GM18909 (cell line): ENCODE measurements at regions not wholly inside any gene's neighbourhood (a gene's known extent, or its start where the extent isn't known, plus 50 kb on each side); places are given as distances from the start of the nearest gene placed in this dataset.
"Not testable (repeated sequence)": the region's sequence is repeated elsewhere in the genome, so short reads cannot be mapped to it uniquely, and the experiment has no call there.

Experiments
- ATAC-seq: cut with Tn5 transposase; IDR thresholded peaks from one replicate; pipeline ENCODE4 v1.9.1; 2021; ENCODE audit warnings: mild to moderate bottlenecking; ENCODE audit not compliant: unreplicated experiment, poor library complexity

- ATAC-seq, result no peak
Measured at GRCh38 chr5:90084342-90084741, 325.2 kb downstream of the CETN3 start.

- ATAC-seq, result not testable (repeated sequence)
Measured at GRCh38 chr5:90073026-90073570, 336.5 kb downstream of the CETN3 start.

GRCh38 chr5:90071656-90072055 is 337.9 kb downstream of the CETN3 start:
- ATAC-seq, result no peak

GRCh38 chr5:90071066-90071465 is 338.5 kb downstream of the CETN3 start:
- no peak for ATAC-seq

GRCh38 chr5:90066920-90067319 is 342.6 kb downstream of the CETN3 start:
- ATAC-seq, result no peak

- ATAC-seq, result no peak
Measured at GRCh38 chr5:90056911-90057705, 352.4 kb downstream of the CETN3 start.

GRCh38 chr5:90055831-90056328 is 353.7 kb downstream of the CETN3 start:
- no peak for ATAC-seq

- ATAC-seq, result no peak
Measured at GRCh38 chr5:90054612-90055011, 354.9 kb downstream of the CETN3 start.

GRCh38 chr5:90051756-90052155 is 357.8 kb downstream of the CETN3 start:
- no peak for ATAC-seq

- no peak for ATAC-seq
Measured at GRCh38 chr5:90050103-90050502, 359.5 kb downstream of the CETN3 start.

- no peak for ATAC-seq
Measured at GRCh38 chr5:90047113-90047512, 362.4 kb downstream of the CETN3 start.

- not testable (repeated sequence) for ATAC-seq
Measured at GRCh38 chr5:90040082-90040481, 369.5 kb downstream of the CETN3 start.

GRCh38 chr5:90037646-90038045 is 371.9 kb downstream of the CETN3 start:
- no peak for ATAC-seq

GRCh38 chr5:90022711-90023053 is 386.9 kb downstream of the CETN3 start:
- ATAC-seq, result no peak

GRCh38 chr5:90022002-90022710 is 387.4 kb downstream of the CETN3 start:
- no peak for ATAC-seq

GRCh38 chr5:90020575-90021538 is 388.7 kb downstream of the CETN3 start:
- peak; percentile 95 for ATAC-seq

- ATAC-seq, result no peak
Measured at GRCh38 chr5:90017239-90017638, 392.3 kb downstream of the CETN3 start.

- ATAC-seq, result peak; percentile 92
Measured at GRCh38 chr5:90015584-90016018, 394.0 kb downstream of the CETN3 start.

GRCh38 chr5:90014420-90014819 is 395.1 kb downstream of the CETN3 start:
- peak; percentile 88 for ATAC-seq

- ATAC-seq, result no peak
Measured at GRCh38 chr5:90000351-90000750, 409.2 kb downstream of the CETN3 start.
